ENCODE measurements at regions not wholly inside any gene's neighbourhood (a gene's known extent, or its start where the extent isn't known, plus 50 kb on each side); places are given as distances from the start of the nearest gene placed in this dataset.

DNA sequence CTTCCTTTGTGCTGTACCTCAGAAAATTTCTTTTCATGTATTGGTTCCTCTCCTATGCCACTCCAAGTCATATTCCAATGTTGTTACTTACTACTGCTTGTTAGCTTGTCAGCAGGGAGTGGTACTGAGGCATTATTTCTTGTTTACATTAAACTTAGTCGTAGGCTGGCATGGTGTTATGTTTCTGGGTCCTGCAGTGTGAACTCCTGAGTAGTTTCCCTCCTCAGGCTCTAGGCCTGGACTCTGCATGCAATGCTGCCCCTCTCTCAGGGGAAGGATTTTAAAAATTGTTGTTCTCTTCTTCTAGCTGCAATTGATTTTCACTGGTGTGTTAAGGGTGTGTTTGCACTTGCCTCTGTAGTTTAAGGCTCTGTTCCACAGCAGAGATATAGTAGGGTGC, 671.6 kb downstream of the PLCL1 start:
- DNase-seq (ENCODE audit: low read depth) = no peak
- TF ChIP-seq, protein P1, sequence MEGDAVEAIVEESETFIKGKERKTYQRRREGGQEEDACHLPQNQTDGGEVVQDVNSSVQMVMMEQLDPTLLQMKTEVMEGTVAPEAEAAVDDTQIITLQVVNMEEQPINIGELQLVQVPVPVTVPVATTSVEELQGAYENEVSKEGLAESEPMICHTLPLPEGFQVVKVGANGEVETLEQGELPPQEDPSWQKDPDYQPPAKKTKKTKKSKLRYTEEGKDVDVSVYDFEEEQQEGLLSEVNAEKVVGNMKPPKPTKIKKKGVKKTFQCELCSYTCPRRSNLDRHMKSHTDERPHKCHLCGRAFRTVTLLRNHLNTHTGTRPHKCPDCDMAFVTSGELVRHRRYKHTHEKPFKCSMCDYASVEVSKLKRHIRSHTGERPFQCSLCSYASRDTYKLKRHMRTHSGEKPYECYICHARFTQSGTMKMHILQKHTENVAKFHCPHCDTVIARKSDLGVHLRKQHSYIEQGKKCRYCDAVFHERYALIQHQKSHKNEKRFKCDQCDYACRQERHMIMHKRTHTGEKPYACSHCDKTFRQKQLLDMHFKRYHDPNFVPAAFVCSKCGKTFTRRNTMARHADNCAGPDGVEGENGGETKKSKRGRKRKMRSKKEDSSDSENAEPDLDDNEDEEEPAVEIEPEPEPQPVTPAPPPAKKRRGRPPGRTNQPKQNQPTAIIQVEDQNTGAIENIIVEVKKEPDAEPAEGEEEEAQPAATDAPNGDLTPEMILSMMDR (IDR thresholded peaks at IDR 0.05; ENCODE audit: insufficient read depth, low read length) = no peak
- H3K4me3 ChIP-seq (ENCODE audit: low read depth, low read length) = no peak overlapping the region

DNA sequence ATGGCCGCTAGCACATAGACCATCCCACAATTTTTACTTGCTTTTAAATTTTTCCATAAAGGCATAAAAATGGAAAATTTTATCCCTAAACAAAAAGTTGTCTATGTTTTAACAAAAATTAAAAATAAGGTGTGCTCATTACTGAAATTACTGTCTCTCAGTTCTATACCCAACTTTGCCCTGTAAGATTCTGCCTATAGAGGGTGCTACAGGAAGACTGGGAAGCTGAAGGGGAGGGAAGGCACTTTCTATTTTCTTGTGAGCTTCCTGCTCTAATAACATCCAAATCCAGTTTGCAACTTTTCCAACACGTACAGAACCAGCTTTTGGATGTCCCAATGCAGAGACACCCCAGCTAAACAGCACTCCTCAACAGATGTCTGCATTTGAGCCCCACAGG, 666.9 kb downstream of the PLCL1 start:
- TF ChIP-seq, protein P1 (IDR thresholded peaks at IDR 0.05; ENCODE audit: insufficient read depth, low read length) = no peak
- H3K4me3 ChIP-seq (ENCODE audit: low read depth, low read length) = no peak overlapping the region
- no peak for DNase-seq (ENCODE audit: low read depth)

DNA sequence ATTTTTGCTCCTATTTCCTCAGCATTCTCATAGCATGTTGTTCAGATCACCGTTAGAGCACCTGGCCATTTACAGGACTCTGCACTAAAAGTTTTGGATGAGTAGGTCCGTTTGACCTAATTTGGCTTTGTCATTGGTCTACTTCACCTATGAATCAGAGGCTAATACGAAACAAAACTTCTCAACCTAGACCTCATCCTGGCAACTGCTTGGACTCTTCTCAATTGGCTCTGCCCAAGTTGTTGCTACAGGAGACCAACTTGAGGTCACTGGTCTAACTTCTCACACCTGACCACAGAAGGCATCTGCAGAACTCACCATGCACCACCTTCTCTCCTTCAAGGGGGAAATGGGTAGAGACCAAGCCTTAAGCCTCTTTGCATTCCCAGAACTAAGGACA, 663.7 kb downstream of the PLCL1 start:
- no peak overlapping the region for H3K4me3 ChIP-seq (ENCODE audit: low read depth, low read length)
- no peak for DNase-seq (ENCODE audit: low read depth)
- TF ChIP-seq, protein P1 (IDR thresholded peaks at IDR 0.05; ENCODE audit: insufficient read depth, low read length) = no peak

DNA sequence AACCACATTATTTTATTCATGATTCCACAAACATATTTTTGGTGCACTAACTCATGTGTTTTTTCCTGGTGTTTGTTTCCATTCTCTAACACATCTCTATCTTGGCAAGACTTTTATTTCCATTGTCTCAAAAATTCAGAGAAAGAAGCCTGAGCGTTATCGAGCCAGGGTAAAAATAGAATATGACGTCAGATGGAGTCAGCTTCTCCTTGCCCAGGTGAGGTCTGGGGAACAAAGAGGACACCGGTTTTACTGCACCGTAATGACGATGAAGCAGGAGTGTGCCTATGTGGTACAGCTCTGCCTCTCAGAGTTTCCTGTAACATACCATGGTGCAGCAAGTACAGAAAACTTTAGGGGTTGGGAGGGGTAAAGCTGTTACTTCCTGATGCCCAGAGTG, 661.6 kb downstream of the PLCL1 start:
- DNase-seq (ENCODE audit: low read depth) = no peak
- TF ChIP-seq, protein P1 (IDR thresholded peaks at IDR 0.05; ENCODE audit: insufficient read depth, low read length) = no peak
- H3K4me3 ChIP-seq (ENCODE audit: low read depth, low read length) = no peak overlapping the region

DNA sequence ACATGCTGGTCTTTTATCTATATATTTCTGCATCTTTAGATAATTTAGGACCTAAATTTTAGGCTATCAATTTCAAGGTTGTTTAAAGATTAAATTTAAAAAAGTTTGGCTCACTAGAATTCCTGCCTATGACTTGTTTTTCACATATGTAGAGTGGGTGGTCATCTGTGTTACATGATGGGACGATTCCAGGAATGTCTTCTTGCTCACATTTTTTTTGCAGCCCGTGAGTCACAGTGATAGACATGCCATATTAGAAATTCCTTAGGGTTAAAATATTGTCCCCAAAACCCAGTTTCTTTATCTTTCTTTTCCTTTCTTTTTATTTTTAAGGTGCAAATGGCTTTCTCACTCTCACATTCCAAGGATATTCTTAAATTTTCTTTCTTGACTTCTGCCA, 652.0 kb downstream of the PLCL1 start:
- DNase-seq (ENCODE audit: low read depth) = no peak
- TF ChIP-seq, protein P1 (IDR thresholded peaks at IDR 0.05; ENCODE audit: insufficient read depth, low read length) = no peak
- no peak overlapping the region for H3K4me3 ChIP-seq (ENCODE audit: low read depth, low read length)

DNA sequence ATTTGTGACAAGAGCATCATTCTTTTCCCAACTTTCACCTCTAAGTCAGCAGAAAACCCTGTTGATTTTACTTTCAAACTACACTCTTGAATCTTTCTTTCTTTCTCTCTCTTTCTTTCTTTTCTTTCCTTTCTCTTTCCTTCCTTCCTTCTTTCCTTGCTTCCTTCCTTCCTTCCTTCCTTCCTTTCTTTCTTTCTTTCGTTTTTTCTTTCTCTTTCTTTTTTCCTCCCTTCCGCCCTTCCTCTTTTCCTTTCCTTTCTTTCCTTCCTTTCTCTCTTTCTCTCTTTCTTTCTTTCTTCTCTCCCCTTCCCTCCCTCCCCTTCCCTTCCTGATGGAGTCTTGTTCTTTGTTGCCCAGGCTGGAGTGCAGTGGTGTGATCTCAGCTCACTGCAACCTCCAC, 649.5 kb downstream of the PLCL1 start:
- no peak for DNase-seq (ENCODE audit: low read depth)
- no peak overlapping the region for H3K4me3 ChIP-seq (ENCODE audit: low read depth, low read length)
- TF ChIP-seq, protein P1 (IDR thresholded peaks at IDR 0.05; ENCODE audit: insufficient read depth, low read length) = no peak

DNA sequence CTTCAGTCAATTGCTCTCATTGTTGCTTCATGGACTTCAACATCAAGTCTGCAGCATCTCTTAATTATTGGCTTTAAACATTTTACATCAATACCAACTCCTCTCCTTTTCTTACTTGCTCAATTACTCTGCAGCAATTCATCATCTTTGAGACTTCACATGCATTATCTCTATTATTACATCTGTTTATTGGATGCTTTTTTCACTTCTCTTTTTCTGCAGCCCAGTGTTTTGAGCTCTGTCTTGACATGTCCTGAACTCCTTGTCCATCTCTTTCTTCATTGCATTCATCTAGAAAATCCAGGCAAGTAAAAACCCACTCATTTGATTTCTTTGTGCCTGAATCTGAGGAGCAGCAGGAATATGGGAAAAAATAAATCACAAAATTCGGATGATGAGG, 647.9 kb downstream of the PLCL1 start:
- DNase-seq (ENCODE audit: low read depth) = no peak
- TF ChIP-seq, protein P1 (IDR thresholded peaks at IDR 0.05; ENCODE audit: insufficient read depth, low read length) = no peak
- H3K4me3 ChIP-seq (ENCODE audit: low read depth, low read length) = no peak overlapping the region

Measured in fibroblast of the aortic adventitia (primary cell).